OCI-M2 (cell line): ENCODE measurements at regions not wholly inside any gene's neighbourhood (a gene's known extent, or its start where the extent isn't known, plus 50 kb on each side); places are given as distances from the start of the nearest gene placed in this dataset.

Experiments
- DNase-seq: peaks from one replicate; lab custom pipeline; 2025; ENCODE audit not compliant: unreplicated experiment; lab: John Stamatoyannopoulos, UW

GRCh38 chr19:31121501-31121900 is 227.7 kb downstream of the TSHZ3 start:
- no peak for DNase-seq

- DNase-seq, result no peak
Observed at GRCh38 chr19:31120952-31121351, 228.3 kb downstream of the TSHZ3 start.

GRCh38 chr19:31119951-31120690 is 229.1 kb downstream of the TSHZ3 start:
- no peak for DNase-seq

GRCh38 chr19:31118986-31119385 is 230.2 kb downstream of the TSHZ3 start:
- DNase-seq, result no peak

GRCh38 chr19:31118287-31118955 is 230.8 kb downstream of the TSHZ3 start:
- no peak for DNase-seq

GRCh38 chr19:31114585-31114984 is 234.7 kb downstream of the TSHZ3 start:
- no peak for DNase-seq

GRCh38 chr19:31113293-31113692 is 235.9 kb downstream of the TSHZ3 start:
- no peak for DNase-seq

- no peak for DNase-seq
Observed at GRCh38 chr19:31112158-31112557, 237.1 kb downstream of the TSHZ3 start.

GRCh38 chr19:31111741-31112140 is 237.5 kb downstream of the TSHZ3 start:
- no peak for DNase-seq

GRCh38 chr19:31110336-31110735 is 238.9 kb downstream of the TSHZ3 start:
- DNase-seq, result no peak

- DNase-seq, result no peak
Observed at GRCh38 chr19:31109636-31110035, 239.6 kb downstream of the TSHZ3 start.

GRCh38 chr19:31107096-31107495 is 242.1 kb downstream of the TSHZ3 start:
- no peak for DNase-seq

- no peak for DNase-seq
Observed at GRCh38 chr19:31105761-31106160, 243.5 kb downstream of the TSHZ3 start.

GRCh38 chr19:31104451-31104850 is 244.8 kb downstream of the TSHZ3 start:
- DNase-seq, result no peak

- no peak for DNase-seq
Observed at GRCh38 chr19:31103228-31103627, 246.0 kb downstream of the TSHZ3 start.

- no peak for DNase-seq
Observed at GRCh38 chr19:31102674-31103073, 246.6 kb downstream of the TSHZ3 start.

GRCh38 chr19:31100981-31101380 is 248.3 kb downstream of the TSHZ3 start:
- DNase-seq, result no peak

- DNase-seq, result no peak
Observed at GRCh38 chr19:31100206-31100590, 249.0 kb downstream of the TSHZ3 start.

GRCh38 chr19:31099515-31100205 is 249.6 kb downstream of the TSHZ3 start:
- no peak for DNase-seq

- DNase-seq, result no peak
Observed at GRCh38 chr19:31098836-31099235, 250.4 kb downstream of the TSHZ3 start.

- no peak for DNase-seq
Observed at GRCh38 chr19:31096935-31097545, 252.2 kb downstream of the TSHZ3 start.
